Stimulated activated CD4-positive, alpha-beta T cell treated with anti-CD3 and anti-CD28 coated beads, Interleukin-2, amount 100 ng/mL, for 4 hours (primary cell): ENCODE measurements at regions not wholly inside any gene's neighbourhood (a gene's known extent, or its start where the extent isn't known, plus 50 kb on each side); places are given as distances from the start of the nearest gene placed in this dataset.

Experiments
- DNase-seq: peaks from one replicate; pipeline ENCODE4 v3.0.0-alpha.2; 2020; ENCODE audit warnings: low read depth

- no peak for DNase-seq
These were observed 293.7 kb upstream of the SULF2 start for GRCh38 chr20:48079028-48079427.

- no peak for DNase-seq
These were observed 291.5 kb upstream of the SULF2 start for GRCh38 chr20:48076747-48077146.

- no peak for DNase-seq
These were observed 291.0 kb upstream of the SULF2 start for GRCh38 chr20:48076247-48076646.

- DNase-seq = no peak
These were observed 290.4 kb upstream of the SULF2 start for GRCh38 chr20:48075591-48076174.

- DNase-seq = no peak
These were observed 285.8 kb upstream of the SULF2 start for GRCh38 chr20:48070991-48071652.

GRCh38 chr20:48069596-48069995 is 284.3 kb upstream of the SULF2 start:
- DNase-seq = no peak

GRCh38 chr20:48066851-48067250 is 281.6 kb upstream of the SULF2 start:
- no peak for DNase-seq

- DNase-seq = no peak
These were observed 281.0 kb upstream of the SULF2 start for GRCh38 chr20:48066246-48066645.

GRCh38 chr20:48065833-48066232 is 280.6 kb upstream of the SULF2 start:
- no peak for DNase-seq

GRCh38 chr20:48064929-48065328 is 279.6 kb upstream of the SULF2 start:
- DNase-seq = no peak

GRCh38 chr20:48060841-48061720 is 275.8 kb upstream of the SULF2 start:
- DNase-seq = no peak

GRCh38 chr20:48058611-48059559 is 273.6 kb upstream of the SULF2 start:
- DNase-seq = no peak

- no peak for DNase-seq
These were observed 272.5 kb upstream of the SULF2 start for GRCh38 chr20:48057739-48058138.

GRCh38 chr20:48057251-48057650 is 272.0 kb upstream of the SULF2 start:
- no peak for DNase-seq

- no peak for DNase-seq
These were observed 270.9 kb upstream of the SULF2 start for GRCh38 chr20:48056218-48056617.

GRCh38 chr20:48054051-48054450 is 268.8 kb upstream of the SULF2 start:
- no peak for DNase-seq

GRCh38 chr20:48052475-48052835 is 267.2 kb upstream of the SULF2 start:
- DNase-seq = no peak

- DNase-seq = no peak
These were observed 266.7 kb upstream of the SULF2 start for GRCh38 chr20:48051794-48052474.

- DNase-seq = no peak
These were observed 264.4 kb upstream of the SULF2 start for GRCh38 chr20:48049641-48050040.

GRCh38 chr20:48049171-48049570 is 263.9 kb upstream of the SULF2 start:
- DNase-seq = no peak

- DNase-seq = no peak
These were observed 262.2 kb upstream of the SULF2 start for GRCh38 chr20:48047447-48047846.
